Prostate gland (tissue), 2 donors: ENCODE measurements at regions not wholly inside any gene's neighbourhood (a gene's known extent, or its start where the extent isn't known, plus 50 kb on each side); places are given as distances from the start of the nearest gene placed in this dataset.

Source experiments
- DNase-seq: peaks from one replicate; pipeline ENCODE4 v3.0.0-alpha.2; 2019; ENCODE audit warnings: low spot score
- H3K27ac ChIP-seq, 2 donors: fragments of 200-600 bp; sonication (generic); 2 replicates each; pipeline ENCODE4 v1.5.1; 2017 to 2019
- H3K27me3 ChIP-seq: fragments of 200-600 bp; sonication (generic); replicated peaks from 2 replicates; pipeline ENCODE4 v1.5.1; 2019; ENCODE audit not compliant: insufficient read depth
- H3K36me3 ChIP-seq, 2 donors: fragments of 200-600 bp; sonication (generic); 1 replicate in 1 of 2; 2 replicates in 1 of 2; pipeline versions ENCODE4 v1.5.1 to v1.8.1; 2017 to 2019
- H3K4me1 ChIP-seq: fragments of 200-600 bp; sonication (generic); replicated peaks from 2 replicates; pipeline ENCODE4 v1.5.1; 2019
- H3K4me3 ChIP-seq, 2 donors: fragments of 200-600 bp; sonication (generic); 2 replicates each; pipeline ENCODE4 v1.5.1; 2017 to 2019
- H3K9me3 ChIP-seq: fragments of 200-600 bp; sonication (generic); 2 replicates; pipeline ENCODE4 v1.5.1; 2017
- POLR2A ChIP-seq: fragments of 450-650 bp; IDR thresholded peaks from one replicate; pipeline ENCODE4 v1.6.1; 2016; ENCODE audit warnings: antibody characterized with exemption, mild to moderate bottlenecking
- POLR2AphosphoS5 ChIP-seq: sonication (generic); formaldehyde crosslinking; IDR thresholded peaks from one replicate; pipeline ENCODE4 v1.6.1; 2017; ENCODE audit warnings: antibody characterized with exemption
- WGBS: methylation state at CpG from one replicate; pipeline ENCODE4 v1.1.5; 2018; 5-methylcytosine and 5-hydroxymethylcytosine counted together
- intact Hi-C: fragments of 100-400 bp; cut with DNase I; formaldehyde crosslinking; loops from one replicate; pipeline ENCODE4 v1.14.2; 2022
- TF ChIP-seq, protein P1 (sequence below), 4 experiments: fragments of 200-600 bp in 2 of 4; fragments of 450-650 bp in 2 of 4; sonication (generic) in 2 of 4; IDR thresholded peaks; 1 replicate in 3 of 4; 2 replicates in 1 of 4; pipeline ENCODE4 v1.5.1; 2016 to 2019; ENCODE audit warnings: antibody characterized with exemption in 4 of 4, mild to moderate bottlenecking in 2 of 4, moderate library complexity in 2 of 4

DNA sequence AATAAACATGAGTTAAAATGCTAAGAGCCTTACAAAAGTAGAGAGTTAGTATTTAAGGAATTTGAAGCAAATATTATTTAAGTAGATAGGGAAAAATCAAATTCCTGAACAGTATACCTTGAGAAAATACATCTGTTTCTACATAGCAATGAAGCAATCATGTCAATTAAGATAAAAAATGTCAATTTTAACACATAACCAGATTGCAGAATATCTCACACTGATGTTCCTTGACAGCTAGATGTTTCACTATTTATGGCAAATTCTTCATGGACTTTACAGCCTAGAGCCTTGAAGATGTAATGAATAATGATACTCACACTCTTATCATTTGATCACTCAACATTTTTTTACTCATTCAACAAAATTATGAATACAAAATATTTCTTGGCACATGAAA, 708.2 kb upstream of the PTPRD start:
- H3K27ac ChIP-seq, result no peak overlapping the region
- DNase-seq, result no peak
- H3K4me3 ChIP-seq, result no peak overlapping the region
- no peaks in the 10 kb centered on the region for H3K9me3 ChIP-seq
- no peaks in the 10 kb centered on the region for H3K36me3 ChIP-seq
- TF ChIP-seq, protein P1, sequence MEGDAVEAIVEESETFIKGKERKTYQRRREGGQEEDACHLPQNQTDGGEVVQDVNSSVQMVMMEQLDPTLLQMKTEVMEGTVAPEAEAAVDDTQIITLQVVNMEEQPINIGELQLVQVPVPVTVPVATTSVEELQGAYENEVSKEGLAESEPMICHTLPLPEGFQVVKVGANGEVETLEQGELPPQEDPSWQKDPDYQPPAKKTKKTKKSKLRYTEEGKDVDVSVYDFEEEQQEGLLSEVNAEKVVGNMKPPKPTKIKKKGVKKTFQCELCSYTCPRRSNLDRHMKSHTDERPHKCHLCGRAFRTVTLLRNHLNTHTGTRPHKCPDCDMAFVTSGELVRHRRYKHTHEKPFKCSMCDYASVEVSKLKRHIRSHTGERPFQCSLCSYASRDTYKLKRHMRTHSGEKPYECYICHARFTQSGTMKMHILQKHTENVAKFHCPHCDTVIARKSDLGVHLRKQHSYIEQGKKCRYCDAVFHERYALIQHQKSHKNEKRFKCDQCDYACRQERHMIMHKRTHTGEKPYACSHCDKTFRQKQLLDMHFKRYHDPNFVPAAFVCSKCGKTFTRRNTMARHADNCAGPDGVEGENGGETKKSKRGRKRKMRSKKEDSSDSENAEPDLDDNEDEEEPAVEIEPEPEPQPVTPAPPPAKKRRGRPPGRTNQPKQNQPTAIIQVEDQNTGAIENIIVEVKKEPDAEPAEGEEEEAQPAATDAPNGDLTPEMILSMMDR (IDR thresholded peaks at IDR 0.05), result no peak
- TF ChIP-seq POLR2A (no peak), POLR2AphosphoS5 (no peak)
- no peaks in the 10 kb centered on the region for H3K27me3 ChIP-seq
- H3K4me1 ChIP-seq, result no peaks in the 10 kb centered on the region
- intact Hi-C loops, result no loop called here

DNA sequence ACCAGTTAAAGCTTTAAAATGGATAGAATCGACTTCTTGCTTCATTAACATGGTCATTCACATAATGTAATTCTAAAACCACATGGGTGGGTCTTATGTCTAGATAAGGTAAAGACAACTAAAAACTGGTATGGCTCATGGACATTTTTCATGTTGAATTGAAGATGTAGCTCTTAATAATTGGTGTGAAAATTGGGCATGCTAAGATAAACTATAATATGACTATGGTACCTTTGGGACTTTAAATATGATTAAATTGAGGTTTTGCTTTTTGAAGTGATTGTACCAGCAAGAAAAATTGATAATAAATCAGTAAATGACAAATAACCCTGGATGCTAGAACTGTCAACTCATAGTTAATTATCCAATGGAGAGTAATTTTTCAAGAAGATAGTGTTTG, 710.7 kb upstream of the PTPRD start:
- intact Hi-C loops, result no loop called here
- no peak overlapping the region for H3K27ac ChIP-seq
- H3K4me1 ChIP-seq, result no peaks in the 10 kb centered on the region
- 31% methylated on average over 1 of the region's 1 CpG for WGBS
- H3K36me3 ChIP-seq, result no peaks in the 10 kb centered on the region
- no peak for DNase-seq
- TF ChIP-seq POLR2A, result no peak
- TF ChIP-seq POLR2AphosphoS5, result no peak
- TF ChIP-seq, protein P1 (IDR thresholded peaks at IDR 0.05), result no peak
- H3K27me3 ChIP-seq, result no peaks in the 10 kb centered on the region
- no peak overlapping the region for H3K4me3 ChIP-seq
- no peaks in the 10 kb centered on the region for H3K9me3 ChIP-seq

DNA sequence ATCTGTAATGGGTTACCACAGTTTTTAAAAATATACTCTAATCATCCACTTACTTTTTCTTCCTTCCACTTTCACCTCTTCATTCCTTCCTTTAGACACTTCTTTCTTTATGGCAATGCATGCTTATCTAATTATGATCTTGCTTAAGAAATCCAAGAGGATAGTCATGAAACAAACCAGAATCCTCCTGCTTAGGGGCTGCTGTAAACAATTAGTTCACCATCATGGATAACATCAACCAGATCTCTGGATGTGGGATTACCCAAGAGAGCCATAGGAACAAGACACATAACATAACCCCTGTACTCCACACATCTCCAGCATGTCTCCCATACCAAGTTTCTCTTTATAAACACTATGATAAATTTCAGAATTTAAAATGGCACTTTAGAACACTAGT, 713.4 kb upstream of the PTPRD start:
- DNase-seq, result no peak
- intact Hi-C loops, result no loop called here
- no peak for TF ChIP-seq POLR2A
- TF ChIP-seq POLR2AphosphoS5, result no peak
- TF ChIP-seq, protein P1 (IDR thresholded peaks at IDR 0.05), result no peak
- Histone ChIP-seq H3K27me3 (no peaks in the 10 kb centered on the region), H3K36me3 (no peaks in the 10 kb centered on the region), H3K4me1 (no peaks in the 10 kb centered on the region), H3K27ac (no peak overlapping the region), H3K9me3 (no peaks in the 10 kb centered on the region), H3K4me3 (no peak overlapping the region)

DNA sequence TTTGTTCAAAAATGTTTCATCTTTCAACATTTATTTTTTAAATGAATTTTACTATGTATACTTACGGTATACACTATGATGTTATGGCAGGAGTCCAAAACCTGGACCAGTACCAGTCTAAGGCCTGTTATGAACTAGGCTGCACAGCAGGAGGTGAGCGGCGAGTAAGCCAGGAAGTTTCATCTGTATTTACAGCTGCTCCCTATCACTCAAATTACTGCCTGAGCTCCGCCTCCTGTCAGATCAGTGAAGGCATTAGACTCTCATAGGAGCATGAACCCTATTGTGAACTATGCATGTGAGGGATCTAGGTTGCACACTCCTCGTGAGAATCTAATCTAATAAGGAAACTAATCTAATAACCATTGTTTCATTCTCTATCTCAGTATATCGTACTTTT, 715.5 kb upstream of the PTPRD start:
- DNase-seq, result no peak
- no peaks in the 10 kb centered on the region for H3K9me3 ChIP-seq
- no peak for TF ChIP-seq POLR2A
- no peak for TF ChIP-seq POLR2AphosphoS5
- TF ChIP-seq, protein P1 (IDR thresholded peaks at IDR 0.05), result no peak
- 84% methylated on average over 6 of the region's 6 CpGs for WGBS
- H3K36me3 ChIP-seq, result no peaks in the 10 kb centered on the region
- H3K27ac ChIP-seq, result no peak overlapping the region
- no peaks in the 10 kb centered on the region for H3K4me1 ChIP-seq
- H3K4me3 ChIP-seq, result no peak overlapping the region
- intact Hi-C loops, result no loop called here
- H3K27me3 ChIP-seq, result no peaks in the 10 kb centered on the region

DNA sequence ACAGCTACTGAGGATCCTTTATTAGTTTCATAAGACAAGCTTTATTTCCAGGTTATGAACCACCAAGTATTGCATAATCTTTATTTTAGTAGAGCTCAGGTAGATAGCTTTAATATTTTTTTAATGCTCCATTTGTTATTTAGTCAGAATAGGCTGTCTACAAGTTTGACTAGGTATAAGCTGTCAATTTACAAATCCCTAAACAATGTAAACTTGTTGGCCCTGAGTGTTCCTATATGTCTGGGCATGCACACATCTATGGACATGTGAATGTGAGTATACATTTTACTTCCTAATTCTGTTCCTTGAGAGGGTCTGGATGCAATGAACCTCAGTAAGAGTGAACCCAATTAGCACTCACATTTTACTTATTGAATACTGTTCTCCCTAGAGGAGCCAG, 722.2 kb upstream of the PTPRD start:
- TF ChIP-seq, protein P1 (IDR thresholded peaks at IDR 0.05), result no peak
- no peak for TF ChIP-seq POLR2AphosphoS5
- no peak for TF ChIP-seq POLR2A
- no peak for DNase-seq

More for the DNA sequence above, 722.2 kb upstream of the PTPRD start:
- Histone ChIP-seq H3K4me1 (no peaks in the 10 kb centered on the region), H3K36me3 (no peaks in the 10 kb centered on the region), H3K27ac (no peak overlapping the region), H3K27me3 (no peaks in the 10 kb centered on the region), H3K9me3 (no peaks in the 10 kb centered on the region), H3K4me3 (no peak overlapping the region)
- intact Hi-C loops, result no loop called here
